HuH-7 (cell line): ENCODE measurements at regions not wholly inside any gene's neighbourhood (a gene's known extent, or its start where the extent isn't known, plus 50 kb on each side); places are given as distances from the start of the nearest gene placed in this dataset.
"Not testable (repeated sequence)": the region's sequence is repeated elsewhere in the genome, so short reads cannot be mapped to it uniquely, and the experiment has no call there.

Experiments
- DNase-seq: peaks from one replicate; pipeline ENCODE4 v3.0.0; 2011; ENCODE audit warnings: low spot score

- DNase-seq = no peak
Measured at GRCh38 chr17:5869041-5869745, 201.0 kb upstream of the WSCD1 start.

- no peak for DNase-seq
Measured at GRCh38 chr17:5870231-5870953, 199.8 kb upstream of the WSCD1 start.

GRCh38 chr17:5871666-5872065, 198.5 kb upstream of the WSCD1 start:
- DNase-seq = no peak

- no peak for DNase-seq
Measured at GRCh38 chr17:5872831-5873230, 197.3 kb upstream of the WSCD1 start.

- no peak for DNase-seq
Measured at GRCh38 chr17:5873781-5874180, 196.4 kb upstream of the WSCD1 start.

GRCh38 chr17:5874486-5874885, 195.7 kb upstream of the WSCD1 start:
- no peak for DNase-seq

GRCh38 chr17:5877366-5877765, 192.8 kb upstream of the WSCD1 start:
- DNase-seq = no peak

GRCh38 chr17:5877948-5878347, 192.2 kb upstream of the WSCD1 start:
- DNase-seq = no peak

- no peak for DNase-seq
Measured at GRCh38 chr17:5881849-5882248, 188.3 kb upstream of the WSCD1 start.

- DNase-seq = no peak
Measured at GRCh38 chr17:5883775-5884665, 186.2 kb upstream of the WSCD1 start.

GRCh38 chr17:5885336-5885735, 184.8 kb upstream of the WSCD1 start:
- no peak for DNase-seq

- DNase-seq = no peak
Measured at GRCh38 chr17:5888811-5889210, 181.4 kb upstream of the WSCD1 start.

- no peak for DNase-seq
Measured at GRCh38 chr17:5892921-5893675, 177.1 kb upstream of the WSCD1 start.

GRCh38 chr17:5893741-5894140, 176.4 kb upstream of the WSCD1 start:
- no peak for DNase-seq

GRCh38 chr17:5895276-5895675, 174.9 kb upstream of the WSCD1 start:
- no peak for DNase-seq

- DNase-seq = no peak
Measured at GRCh38 chr17:5896215-5896614, 174.0 kb upstream of the WSCD1 start.

- no peak for DNase-seq
Measured at GRCh38 chr17:5897275-5897911, 172.8 kb upstream of the WSCD1 start.

- DNase-seq = not testable (repeated sequence)
Measured at GRCh38 chr17:5897981-5898380, 172.2 kb upstream of the WSCD1 start.

GRCh38 chr17:5898406-5898805, 171.8 kb upstream of the WSCD1 start:
- no peak for DNase-seq

- DNase-seq = no peak
Measured at GRCh38 chr17:5899496-5900195, 170.5 kb upstream of the WSCD1 start.

- no peak for DNase-seq
Measured at GRCh38 chr17:5901731-5902130, 168.4 kb upstream of the WSCD1 start.
